Activated CD4-positive, alpha-beta T cell treated with anti-CD3 and anti-CD28 coated beads, Interleukin-2, Interleukin-6, amounts not matched to agents 100 ng/mL and 50 ng/mL, durations not matched to agents 16 hours and 8 hours (primary cell): ENCODE measurements at regions not wholly inside any gene's neighbourhood (a gene's known extent, or its start where the extent isn't known, plus 50 kb on each side); places are given as distances from the start of the nearest gene placed in this dataset.
"Not testable (repeated sequence)": the region's sequence is repeated elsewhere in the genome, so short reads cannot be mapped to it uniquely, and the experiment has no call there.

Source experiments
- DNase-seq: peaks from one replicate; pipeline ENCODE4 v3.0.0-alpha.2; 2020

GRCh38 chr2:225893151-225893550 is 493.6 kb downstream of the NYAP2 start:
- no peak for DNase-seq

- no peak for DNase-seq
Observed at GRCh38 chr2:225891771-225892170, 492.3 kb downstream of the NYAP2 start.

GRCh38 chr2:225891013-225891412 is 491.5 kb downstream of the NYAP2 start:
- no peak for DNase-seq

GRCh38 chr2:225889452-225889851 is 489.9 kb downstream of the NYAP2 start:
- DNase-seq = peak; percentile 11

GRCh38 chr2:225867071-225867470 is 467.6 kb downstream of the NYAP2 start:
- DNase-seq = no peak

- no peak for DNase-seq
Observed at GRCh38 chr2:225865468-225865867, 466.0 kb downstream of the NYAP2 start.

GRCh38 chr2:225864394-225864793 is 464.9 kb downstream of the NYAP2 start:
- DNase-seq = no peak

GRCh38 chr2:225842939-225843338 is 443.4 kb downstream of the NYAP2 start:
- DNase-seq = no peak

GRCh38 chr2:225841314-225841713 is 441.8 kb downstream of the NYAP2 start:
- DNase-seq = no peak

- no peak for DNase-seq
Observed at GRCh38 chr2:225837328-225837727, 437.8 kb downstream of the NYAP2 start.

GRCh38 chr2:225824748-225825449 is 425.4 kb downstream of the NYAP2 start:
- DNase-seq = no peak

- DNase-seq = no peak
Observed at GRCh38 chr2:225821351-225821750, 421.8 kb downstream of the NYAP2 start.

- DNase-seq = no peak
Observed at GRCh38 chr2:225820826-225821225, 421.3 kb downstream of the NYAP2 start.

GRCh38 chr2:225814554-225814953 is 415.0 kb downstream of the NYAP2 start:
- DNase-seq = no peak

GRCh38 chr2:225806105-225806504 is 406.6 kb downstream of the NYAP2 start:
- no peak for DNase-seq

- not testable (repeated sequence) for DNase-seq
Observed at GRCh38 chr2:225802076-225802475, 402.6 kb downstream of the NYAP2 start.

- DNase-seq = no peak
Observed at GRCh38 chr2:225797394-225797793, 397.9 kb downstream of the NYAP2 start.

GRCh38 chr2:225794652-225795400 is 395.3 kb downstream of the NYAP2 start:
- no peak for DNase-seq

- DNase-seq = no peak
Observed at GRCh38 chr2:225793736-225794550, 394.4 kb downstream of the NYAP2 start.

GRCh38 chr2:225788571-225789094 is 389.1 kb downstream of the NYAP2 start:
- DNase-seq = no peak

GRCh38 chr2:225787497-225787896 is 388.0 kb downstream of the NYAP2 start:
- DNase-seq = no peak

GRCh38 chr2:225781991-225782390 is 382.5 kb downstream of the NYAP2 start:
- no peak for DNase-seq

GRCh38 chr2:225781145-225781544 is 381.6 kb downstream of the NYAP2 start:
- no peak for DNase-seq
